Heart left ventricle (tissue), 13 donors: ENCODE measurements at regions not wholly inside any gene's neighbourhood (a gene's known extent, or its start where the extent isn't known, plus 50 kb on each side); places are given as distances from the start of the nearest gene placed in this dataset.

ENCODE experiments used
- POLR2A ChIP-seq, 2 donors: fragments of 450-650 bp; IDR thresholded peaks; one replicate each; pipeline ENCODE4 v1.6.1; 2017; ENCODE audit warnings: antibody characterized with exemption in 2 of 2, mild to moderate bottlenecking in 2 of 2, moderate library complexity in 2 of 2
- TF ChIP-seq, protein P1 (sequence below), 12 donors: fragments of 200-600 bp; sonication (generic) in 4 of 12; IDR thresholded peaks; one replicate each; pipeline versions ENCODE4 v1.5.0 to v1.8.0; 2018 to 2022; ENCODE audit warnings: antibody characterized with exemption in 12 of 12, mild to moderate bottlenecking in 5 of 12
- donor health status: ischemic (EF 13 %, LVEDD 7.1; RV severe dilation, severe dysfunction).
- donor health status: DM: no; HTN: yes; CAD: no.
- donor health status: DM: no; HTN: no; CAD: no.
- donor health status: ischemic (EF 25% LVEDD 6.9; RV normal size, moderate dysfunction).
- donor health status: ischemic (EF 25% LVEDD 5.7; RV mildly dilated, moderate dysfunction).
- donor health status: ischemic (EF 35%, LVEDD 5.7; RV mildly dilated, moderate dysfunction).
- donor health status: nonischemic (EF 11% LVEDD 7.7; RV severe dilation, severe dysfunction).
- donor health status: DM: yes; HTN: yes; CAD: no.
- donor health status: PGD.
- donor health status: ischemic (EF 29% LVEDD 5.4; RV normal size, mild dysfunction).
- donor health status: nonischemic (EF 23%, LVEDD 6.1; RV moderate dilation, normal function).

DNA sequence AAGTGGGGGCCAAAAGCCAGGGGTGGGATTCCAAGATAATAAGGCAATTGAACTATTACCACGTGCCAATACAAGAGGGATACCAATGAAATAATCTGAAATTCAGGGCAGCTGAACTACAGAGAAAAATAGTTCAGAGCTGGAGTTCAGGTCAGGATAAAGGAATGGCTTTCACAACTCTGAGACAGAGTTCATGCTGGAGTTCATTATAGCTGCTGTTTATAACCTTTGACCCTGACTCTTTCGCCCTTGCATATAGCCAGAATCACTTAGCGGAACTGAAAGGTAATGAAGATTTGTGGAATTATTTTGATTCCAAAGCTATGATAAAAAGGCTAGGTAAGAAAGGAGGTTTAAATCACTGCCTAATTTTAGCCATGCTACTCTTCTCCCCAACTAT is 55.5 kb upstream of the LRRN1 start:
- TF ChIP-seq, protein P1, sequence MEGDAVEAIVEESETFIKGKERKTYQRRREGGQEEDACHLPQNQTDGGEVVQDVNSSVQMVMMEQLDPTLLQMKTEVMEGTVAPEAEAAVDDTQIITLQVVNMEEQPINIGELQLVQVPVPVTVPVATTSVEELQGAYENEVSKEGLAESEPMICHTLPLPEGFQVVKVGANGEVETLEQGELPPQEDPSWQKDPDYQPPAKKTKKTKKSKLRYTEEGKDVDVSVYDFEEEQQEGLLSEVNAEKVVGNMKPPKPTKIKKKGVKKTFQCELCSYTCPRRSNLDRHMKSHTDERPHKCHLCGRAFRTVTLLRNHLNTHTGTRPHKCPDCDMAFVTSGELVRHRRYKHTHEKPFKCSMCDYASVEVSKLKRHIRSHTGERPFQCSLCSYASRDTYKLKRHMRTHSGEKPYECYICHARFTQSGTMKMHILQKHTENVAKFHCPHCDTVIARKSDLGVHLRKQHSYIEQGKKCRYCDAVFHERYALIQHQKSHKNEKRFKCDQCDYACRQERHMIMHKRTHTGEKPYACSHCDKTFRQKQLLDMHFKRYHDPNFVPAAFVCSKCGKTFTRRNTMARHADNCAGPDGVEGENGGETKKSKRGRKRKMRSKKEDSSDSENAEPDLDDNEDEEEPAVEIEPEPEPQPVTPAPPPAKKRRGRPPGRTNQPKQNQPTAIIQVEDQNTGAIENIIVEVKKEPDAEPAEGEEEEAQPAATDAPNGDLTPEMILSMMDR (IDR thresholded peaks at IDR 0.05) = no peak
- no peak for TF ChIP-seq POLR2A (IDR thresholded peaks at IDR 0.05)
